GM18517 (cell line): ENCODE measurements at regions not wholly inside any gene's neighbourhood (a gene's known extent, or its start where the extent isn't known, plus 50 kb on each side); places are given as distances from the start of the nearest gene placed in this dataset.
"Not testable (repeated sequence)": the region's sequence is repeated elsewhere in the genome, so short reads cannot be mapped to it uniquely, and the experiment has no call there.

ENCODE experiments used
- ATAC-seq: cut with Tn5 transposase; IDR thresholded peaks from one replicate; pipeline ENCODE4 v1.9.1; 2021; ENCODE audit warnings: mild to moderate bottlenecking, moderate library complexity; ENCODE audit not compliant: unreplicated experiment

DNA sequence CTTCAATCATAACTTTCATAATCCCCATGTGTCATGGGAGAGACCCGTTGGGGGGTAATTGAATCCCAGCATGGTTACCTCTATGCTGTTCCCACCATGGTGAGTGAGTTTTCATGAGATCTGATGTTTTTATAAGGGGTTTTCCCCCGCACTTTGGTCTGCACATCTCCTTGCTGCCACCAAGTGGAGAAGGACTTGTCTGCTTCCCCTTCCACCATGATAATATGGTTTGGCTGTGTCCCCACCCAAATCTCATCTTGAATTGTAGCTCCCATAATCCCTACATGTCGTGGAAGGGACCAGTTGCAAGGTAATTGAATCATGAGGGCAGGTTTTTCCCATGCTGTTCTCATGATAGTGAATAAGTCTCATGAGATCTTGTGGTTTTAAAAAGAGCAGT is 524.9 kb downstream of the SLITRK5 start:
- no peak for ATAC-seq

DNA sequence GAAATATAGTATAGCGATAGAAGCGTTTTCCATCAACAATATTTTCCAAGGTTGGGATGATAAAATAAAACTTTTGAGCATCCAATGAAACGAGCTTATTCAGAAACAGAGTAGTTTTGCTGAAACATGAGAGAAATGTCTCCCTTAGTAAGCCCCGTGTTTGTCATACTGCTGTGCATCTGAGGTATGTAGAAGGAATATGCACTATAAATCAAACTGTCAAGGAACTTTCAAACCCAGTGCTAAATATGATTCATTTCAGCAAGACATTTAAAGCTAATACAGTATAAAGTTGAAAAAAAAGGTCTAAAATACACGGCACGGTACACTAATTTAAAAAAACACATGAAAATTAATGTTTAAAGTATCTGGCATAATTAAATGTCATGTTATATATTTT is 546.2 kb downstream of the SLITRK5 start:
- ATAC-seq, result no peak

DNA sequence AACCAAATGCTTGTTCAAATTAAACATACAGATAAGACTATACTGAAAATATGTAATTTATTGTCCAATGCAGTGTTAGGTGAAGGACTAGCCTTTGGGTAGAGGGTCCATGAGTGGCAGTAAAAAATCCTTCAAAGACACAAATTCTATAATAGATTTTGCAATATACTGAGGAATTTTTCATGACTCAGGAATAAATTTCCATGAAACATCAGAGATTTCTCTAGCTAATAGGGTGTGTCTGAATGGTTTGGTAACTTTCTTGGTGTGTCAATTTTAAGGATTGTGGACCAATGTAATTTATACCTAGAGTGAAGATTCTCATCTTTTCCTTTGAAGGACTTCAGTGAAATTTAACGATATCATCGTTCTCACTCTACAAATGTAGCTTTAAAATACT is 546.7 kb downstream of the SLITRK5 start:
- no peak for ATAC-seq

DNA sequence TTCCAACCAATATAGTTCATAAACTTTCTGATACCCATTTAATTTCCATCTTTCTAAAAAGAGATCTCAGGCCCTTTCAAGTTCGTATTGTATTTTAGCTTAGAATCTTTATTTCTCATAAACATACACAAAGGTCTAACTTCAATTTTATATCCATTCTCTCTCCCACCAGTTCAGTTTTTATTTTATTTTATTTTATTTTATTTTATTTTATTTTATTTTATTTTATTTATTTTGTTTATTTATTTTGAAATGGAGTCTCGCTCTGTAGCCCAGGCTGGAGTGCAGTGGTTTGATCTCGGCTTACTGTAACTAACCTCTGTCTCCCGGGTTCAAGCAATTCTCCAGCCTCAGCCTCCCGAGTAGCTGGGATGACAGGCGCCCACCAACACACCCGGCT is 552.8 kb downstream of the SLITRK5 start:
- ATAC-seq, result no peak

DNA sequence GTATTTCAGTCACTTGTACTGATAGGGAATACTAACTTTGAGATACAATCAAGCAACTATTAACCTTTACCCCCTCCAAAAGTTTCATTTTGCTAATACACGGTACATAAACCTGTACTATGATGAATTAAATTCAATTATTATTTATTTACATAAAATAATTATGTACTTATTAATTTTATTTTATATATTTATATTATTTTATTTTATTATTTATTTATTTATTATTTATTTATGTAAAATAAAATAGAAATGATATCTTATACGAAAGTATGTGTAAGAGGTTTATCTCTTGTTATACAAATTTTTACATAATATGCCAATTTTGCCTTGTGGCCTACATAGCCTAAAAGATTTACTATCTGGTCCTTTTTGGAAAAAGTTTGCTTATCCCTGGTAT is 564.3 kb downstream of the SLITRK5 start:
- ATAC-seq, result no peak

DNA sequence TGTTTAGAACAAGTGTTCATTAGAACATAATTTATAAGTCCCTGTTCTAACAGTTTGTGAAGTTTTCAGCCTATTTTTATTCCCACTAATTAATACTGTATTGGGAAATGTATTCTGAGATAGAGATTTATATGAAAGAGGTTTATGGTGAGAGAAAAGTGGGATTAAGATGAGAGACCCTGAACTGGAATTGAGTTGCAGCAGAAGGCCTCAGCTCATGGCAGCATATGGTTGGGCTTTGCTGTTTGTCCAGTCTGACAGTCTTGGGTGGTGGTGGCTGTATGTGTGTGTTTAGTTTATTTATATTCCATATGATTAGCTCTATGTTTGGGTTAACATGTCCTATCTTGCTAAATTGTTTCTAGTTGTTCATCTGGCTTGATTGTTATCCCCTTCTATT is 575.1 kb downstream of the SLITRK5 start:
- no peak for ATAC-seq

DNA sequence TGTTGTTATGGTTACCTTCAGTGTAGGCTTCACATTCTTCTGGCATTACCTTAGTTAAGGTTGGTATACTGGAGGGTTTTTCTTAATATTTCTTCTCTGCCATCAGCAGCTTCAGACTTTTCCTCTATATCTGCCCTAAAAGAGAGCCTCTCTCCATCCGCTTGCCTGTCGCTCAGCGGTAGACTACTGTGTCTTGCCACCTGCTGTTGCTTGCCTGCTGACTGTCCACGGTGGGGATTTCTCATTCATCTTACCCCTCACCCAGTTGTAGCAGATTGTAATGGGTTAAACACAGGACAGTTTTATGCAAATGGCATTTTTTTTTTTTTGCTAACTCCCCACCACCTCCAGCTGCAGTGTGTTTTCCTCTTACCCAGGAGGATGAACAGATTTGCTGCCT is 577.2 kb downstream of the SLITRK5 start:
- no peak for ATAC-seq

DNA sequence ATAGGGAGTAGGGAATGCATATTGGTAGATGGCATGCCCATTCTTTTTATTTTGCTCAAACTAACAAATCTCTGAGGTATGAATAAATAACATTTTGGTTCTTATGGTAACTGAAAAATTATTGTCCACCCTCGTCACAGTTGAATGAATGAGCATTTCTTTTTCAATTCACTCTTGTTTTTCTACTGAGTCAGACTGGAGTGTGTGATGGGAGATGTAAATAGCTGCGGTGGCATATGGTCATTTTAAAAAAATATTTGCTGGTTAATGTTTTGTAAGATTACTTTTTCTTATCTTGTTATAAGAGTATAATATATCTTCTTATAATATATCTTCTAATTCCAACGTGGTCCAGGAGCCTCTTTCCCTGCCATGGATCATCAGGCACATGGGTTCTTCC is 586.5 kb downstream of the SLITRK5 start:
- ATAC-seq, result no peak

DNA sequence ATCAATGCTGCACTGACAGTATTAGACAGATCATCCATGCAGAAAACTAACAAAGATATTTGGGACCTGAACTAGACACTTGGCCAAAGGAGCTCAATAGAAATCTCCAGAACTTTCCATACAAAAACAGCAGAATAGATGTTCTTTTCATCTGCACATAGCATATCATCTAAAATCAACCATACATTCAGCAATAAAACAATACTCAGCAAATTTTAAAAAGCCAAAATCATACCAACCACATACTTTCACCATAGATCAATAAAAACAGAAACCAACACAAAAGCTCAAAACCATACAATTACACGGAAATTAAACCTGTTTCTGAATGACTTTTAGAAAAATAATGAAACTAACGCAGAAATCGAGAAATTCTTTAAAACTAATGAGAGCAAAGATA is 592.6 kb downstream of the SLITRK5 start:
- no peak for ATAC-seq

DNA sequence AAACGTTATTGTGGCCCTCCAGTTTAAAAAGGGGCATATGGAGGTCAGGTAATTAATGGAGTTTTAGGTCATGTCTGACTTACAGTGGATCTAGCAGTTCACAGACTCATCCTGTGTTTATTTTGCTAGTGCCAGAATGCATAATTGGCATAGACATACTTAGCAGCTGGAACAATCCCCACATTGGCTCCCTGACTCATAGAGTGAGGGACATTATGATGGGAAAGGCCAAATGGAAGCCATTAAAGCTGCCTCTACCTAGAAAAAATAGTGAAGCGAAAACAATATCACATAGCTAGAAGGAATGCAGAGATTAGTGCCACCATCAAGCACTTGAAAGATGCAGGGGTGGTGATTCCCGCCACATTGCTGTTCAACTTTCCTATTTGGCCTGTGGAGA is 610.7 kb downstream of the SLITRK5 start:
- ATAC-seq, result no peak

DNA sequence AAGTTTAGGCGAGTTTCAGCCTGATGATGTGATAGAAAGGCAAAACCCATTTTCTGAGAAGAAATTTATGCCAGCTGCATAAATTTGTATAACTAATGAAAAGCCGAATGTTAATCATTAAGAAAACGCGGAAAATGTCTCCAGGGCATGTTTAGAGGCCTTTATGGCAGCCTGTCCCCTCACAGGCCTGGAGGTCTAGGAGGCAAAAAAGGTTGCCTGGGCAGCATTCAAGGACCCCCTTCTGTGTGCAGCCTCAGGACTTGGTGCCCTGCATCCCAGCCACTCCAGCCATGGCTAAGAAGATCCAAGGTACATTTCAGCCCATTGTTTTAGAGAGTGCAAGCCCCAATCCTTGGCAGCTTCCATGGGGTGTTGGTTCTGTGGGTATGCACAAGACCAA is 614.2 kb downstream of the SLITRK5 start:
- no peak for ATAC-seq

DNA sequence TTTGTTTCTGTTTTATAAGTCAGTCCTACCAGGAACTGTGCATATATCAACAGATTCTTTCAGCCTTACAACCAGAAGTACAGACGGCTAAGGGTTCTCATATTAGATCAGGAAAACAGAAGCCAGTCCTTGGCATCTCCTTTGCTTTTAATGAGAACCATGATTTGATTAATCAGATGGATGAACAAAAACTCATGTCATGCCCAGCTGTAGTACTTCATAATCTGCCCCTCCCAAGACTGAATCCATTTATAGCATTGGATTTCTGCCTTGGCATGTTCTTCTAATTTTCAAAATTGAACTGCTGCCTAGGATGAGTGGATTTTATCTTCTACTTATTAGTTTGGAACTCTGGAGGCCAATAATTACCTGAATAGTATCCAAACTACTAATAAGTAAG is 617.2 kb downstream of the SLITRK5 start:
- no peak for ATAC-seq

DNA sequence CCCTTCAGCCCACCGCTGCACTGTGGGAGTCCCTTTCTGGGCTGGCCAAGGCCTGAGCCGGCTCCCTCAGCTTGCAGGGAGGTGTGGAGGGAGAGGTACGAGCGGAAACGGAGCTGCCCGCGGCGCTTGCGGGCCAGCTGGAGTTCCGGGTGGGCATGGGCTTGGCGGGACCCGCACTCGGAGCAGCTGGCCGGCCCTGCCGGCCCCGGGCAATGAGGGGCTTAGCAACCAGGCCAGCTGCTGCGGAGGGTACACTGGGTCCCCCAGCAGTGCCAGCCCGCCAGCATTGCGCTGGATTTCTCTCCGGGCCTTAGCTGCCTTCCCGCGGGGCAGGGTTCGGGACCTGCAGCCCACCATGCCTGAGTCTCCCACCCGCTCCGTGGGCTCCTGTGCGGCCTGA is 620.6 kb downstream of the SLITRK5 start:
- not testable (repeated sequence) for ATAC-seq

DNA sequence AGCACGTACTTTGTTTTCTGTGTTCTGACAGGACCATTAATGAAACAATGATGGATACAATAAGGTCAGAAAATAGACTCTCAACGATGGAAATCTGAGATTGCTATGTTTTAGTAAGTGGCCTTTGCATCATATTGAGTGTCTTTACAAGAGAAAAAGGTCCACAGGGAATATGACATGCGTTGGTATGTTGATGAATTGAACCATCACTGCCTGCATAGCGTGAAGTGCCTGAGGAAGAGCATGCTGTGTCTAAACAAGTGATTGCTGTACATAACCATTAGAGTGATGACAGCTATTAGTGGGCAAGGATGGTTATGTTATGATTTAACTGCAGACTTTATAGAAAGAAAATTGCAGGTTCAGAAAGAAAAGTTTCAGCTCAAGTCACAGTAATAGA is 623.2 kb downstream of the SLITRK5 start:
- no peak for ATAC-seq

DNA sequence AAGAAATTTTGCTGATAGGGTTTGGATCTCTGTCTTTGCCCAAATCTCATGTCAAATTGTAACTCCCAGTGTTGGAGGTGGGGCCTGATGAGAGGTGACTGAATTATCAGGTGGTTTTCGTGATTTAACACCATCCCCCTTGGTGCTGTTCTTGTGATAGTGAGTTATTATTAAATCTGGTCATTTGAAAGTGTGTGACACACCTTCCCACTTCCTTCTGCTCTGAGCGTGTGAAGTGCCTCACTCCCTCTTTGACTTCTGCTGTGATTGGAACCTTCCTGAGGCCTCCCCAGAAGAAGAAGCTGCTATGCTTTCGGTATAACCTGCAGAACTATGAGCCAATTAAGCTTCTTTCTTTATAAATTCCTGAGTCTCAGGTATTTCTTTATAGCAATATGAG is 632.0 kb downstream of the SLITRK5 start:
- ATAC-seq, result no peak

DNA sequence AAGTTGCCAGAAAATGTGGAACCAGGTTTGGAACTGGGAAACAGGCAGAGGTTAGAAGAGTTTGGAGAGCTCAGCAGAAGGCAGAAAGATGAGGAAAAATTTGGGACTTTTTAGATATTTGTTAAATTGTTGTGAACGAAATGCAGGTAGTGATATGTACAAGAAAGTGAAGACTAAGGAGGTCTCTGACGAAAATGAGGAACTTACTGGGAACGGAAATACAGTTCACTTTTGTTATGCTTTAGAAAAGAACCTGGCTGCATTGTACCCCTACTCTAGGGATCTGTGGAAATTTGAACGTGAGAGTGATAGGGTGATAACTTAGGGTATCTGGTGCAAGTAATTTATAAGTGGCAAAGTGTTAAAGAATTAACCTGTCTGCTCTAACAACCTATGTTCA is 632.4 kb downstream of the SLITRK5 start:
- no peak for ATAC-seq

DNA sequence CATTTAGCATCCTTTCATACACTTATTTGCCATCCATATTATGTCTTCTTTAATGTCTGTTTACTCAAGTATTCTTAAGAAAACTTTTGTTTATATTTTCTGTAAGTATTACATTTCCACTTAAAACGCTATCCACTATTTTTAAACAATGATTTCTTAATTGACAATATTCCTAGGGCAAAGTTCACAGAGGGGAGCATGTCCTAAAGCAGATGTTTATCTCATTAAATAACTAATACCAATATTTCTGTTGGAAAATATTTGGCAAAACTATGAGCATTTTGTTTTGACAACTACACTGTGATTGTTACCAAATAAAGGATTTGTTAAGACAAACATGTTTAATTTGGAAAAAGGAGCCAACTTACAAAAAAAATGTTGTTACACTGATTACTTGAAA is 643.3 kb downstream of the SLITRK5 start:
- ATAC-seq, result no peak

DNA sequence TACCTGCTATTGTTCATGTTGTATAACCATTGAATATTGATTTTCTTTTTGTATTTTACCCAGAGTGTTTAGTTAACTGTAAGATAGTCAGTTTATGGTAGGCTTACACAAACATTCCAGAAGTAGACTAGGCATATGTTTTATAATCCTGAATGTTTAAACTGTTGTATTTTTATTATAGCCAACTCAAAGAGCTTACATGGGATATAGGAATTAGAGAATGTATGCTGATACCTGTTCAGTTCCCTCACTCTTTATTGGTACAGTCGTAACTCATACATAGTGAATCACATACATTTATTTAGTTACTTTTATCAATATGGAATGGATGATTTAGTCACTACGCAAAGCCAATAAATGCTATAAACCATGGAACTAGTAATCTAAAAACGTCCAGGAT is 657.9 kb downstream of the SLITRK5 start:
- ATAC-seq, result no peak

DNA sequence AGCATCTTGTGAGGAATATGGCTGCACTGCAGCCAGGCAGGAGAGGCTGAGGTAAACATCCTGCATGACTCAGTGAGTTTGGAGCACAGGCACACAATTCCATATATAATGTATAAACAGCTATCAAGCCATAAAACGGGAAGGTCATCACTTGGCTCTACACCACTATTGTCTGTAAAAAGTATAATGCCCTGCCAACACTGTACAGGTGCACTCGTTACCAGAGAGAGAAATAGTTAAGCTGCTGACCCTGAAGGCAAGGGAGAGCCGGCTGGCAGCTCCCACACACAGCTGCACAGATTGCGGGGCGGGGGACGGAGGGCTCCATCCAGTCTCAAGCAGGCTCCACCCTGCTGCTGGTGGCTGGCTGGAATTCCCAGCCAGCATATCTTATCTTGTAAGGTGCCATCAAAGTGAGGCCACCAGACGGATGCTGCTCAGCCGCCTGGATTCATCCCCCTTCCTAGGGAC is 668.1 kb downstream of the SLITRK5 start:
- ATAC-seq, result no peak

DNA sequence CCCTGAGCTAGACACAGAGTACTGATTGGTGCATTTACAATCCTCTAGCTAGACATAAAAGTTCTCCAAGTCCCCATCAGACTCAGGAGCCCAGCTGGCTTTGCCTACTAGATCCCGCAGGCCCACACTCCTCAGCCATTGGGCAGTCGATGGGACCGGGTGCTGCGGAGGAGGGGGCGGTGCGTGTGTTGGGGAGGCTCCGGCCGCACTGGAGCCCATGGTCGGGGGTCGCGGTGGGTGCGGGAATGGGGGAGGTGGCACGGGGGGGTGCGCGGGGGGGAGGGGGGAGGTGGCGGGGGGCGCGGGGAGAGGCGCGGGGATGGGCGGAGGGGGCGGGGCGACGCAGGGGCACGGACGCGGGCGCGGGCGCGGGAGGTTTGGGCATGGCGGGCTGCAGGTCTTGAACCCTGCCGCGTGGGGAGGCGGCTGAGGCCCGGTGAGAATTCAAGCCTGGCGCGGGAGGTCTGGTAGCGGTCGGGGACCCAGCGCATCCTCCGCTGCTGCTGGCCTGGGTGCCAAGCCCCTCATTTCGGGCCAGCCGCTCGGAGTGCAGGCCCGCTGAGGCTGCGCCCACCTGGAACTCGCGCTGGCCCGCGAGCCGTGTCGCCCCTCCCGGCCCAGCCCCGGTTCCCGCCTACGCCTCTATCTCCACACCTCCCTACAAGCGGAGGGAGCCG is 674.1 kb downstream of the SLITRK5 start:
- no peak for ATAC-seq

DNA sequence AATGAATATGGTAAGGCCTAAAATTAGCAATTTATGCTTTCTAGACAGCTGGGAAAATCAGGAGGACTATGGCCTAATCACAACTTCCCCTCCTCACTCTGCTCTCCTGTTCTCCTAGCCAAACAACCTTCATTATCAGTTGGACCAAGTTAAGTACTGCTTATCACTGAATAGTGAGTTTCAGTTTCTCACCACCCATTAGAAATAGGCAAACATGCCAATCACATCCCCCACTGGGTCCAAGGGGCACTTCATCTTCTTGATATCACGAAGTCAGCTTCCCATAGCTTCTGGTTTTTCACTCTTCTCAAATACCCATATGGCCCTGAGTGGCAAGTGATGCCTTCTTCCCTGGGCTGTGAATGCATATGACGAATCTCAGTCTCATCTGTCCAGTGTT is 689.6 kb downstream of the SLITRK5 start:
- no peak for ATAC-seq

DNA sequence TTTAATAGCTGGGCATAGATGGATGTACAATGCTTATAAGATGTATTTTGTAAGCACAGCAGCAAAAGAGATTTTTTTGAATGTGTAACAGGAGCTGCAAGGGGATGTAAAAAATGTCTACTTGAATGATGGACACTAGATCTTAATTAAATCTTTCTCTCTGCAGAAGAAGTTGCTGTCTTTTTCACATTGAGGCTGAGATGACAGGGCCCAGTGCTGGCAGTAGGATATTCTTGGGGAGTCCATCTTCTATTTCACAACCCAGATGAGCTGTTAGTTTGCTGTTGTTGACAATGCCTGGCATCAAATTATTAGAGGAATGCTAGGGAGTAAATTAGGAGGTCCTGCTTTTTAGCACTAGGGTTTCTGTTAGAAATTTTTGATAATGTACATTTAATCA is 698.7 kb downstream of the SLITRK5 start:
- no peak for ATAC-seq

DNA sequence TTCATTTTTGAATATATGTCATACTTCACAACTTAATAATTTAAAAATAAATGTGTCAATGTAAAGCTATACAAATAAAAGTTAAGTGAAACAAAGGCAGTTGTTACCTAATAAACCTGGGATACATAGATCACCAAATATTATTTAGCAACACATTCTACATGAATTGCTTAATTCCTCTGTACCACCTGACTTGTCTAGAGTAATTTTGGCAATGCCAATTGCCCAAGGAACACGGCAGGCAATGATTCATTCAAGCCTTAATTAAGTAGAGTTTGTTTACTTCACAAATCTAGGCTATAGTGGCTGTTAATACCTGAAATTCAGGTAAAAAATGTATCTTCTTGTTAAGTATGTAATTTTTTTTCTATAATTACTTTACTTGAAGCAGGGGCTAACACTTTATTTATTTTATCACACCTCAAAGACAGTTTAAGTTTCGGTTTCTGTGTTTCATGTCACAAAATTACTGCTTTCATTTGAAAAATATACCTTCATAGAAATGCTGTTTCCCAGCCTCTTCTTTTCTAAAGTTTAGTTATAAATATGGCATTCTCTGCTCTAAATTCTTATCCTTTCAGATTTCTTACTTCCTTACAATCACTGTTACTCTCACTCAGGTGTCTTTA is 705.7 kb downstream of the SLITRK5 start:
- ATAC-seq, result no peak
